Fibroblast of pulmonary artery (primary cell): ENCODE measurements at regions not wholly inside any gene's neighbourhood (a gene's known extent, or its start where the extent isn't known, plus 50 kb on each side); places are given as distances from the start of the nearest gene placed in this dataset.

Experiments
- DNase-seq: peaks from one replicate; pipeline ENCODE4 v3.0.0-alpha.2; 2010; ENCODE audit warnings: low read depth
- H3K4me3 ChIP-seq: replicated peaks from 2 replicates; pipeline ENCODE4 v1.5.1; 2011; ENCODE audit warnings: low read depth, mild to moderate bottlenecking, control low read depth, low read length, moderate library complexity
- TF ChIP-seq, protein P1 (sequence below): IDR thresholded peaks from 2 replicates; pipeline ENCODE4 v1.5.1; 2011; ENCODE audit warnings: mild to moderate bottlenecking, control low read depth, low read length, inconsistent platforms; ENCODE audit errors: missing control alignments

DNA sequence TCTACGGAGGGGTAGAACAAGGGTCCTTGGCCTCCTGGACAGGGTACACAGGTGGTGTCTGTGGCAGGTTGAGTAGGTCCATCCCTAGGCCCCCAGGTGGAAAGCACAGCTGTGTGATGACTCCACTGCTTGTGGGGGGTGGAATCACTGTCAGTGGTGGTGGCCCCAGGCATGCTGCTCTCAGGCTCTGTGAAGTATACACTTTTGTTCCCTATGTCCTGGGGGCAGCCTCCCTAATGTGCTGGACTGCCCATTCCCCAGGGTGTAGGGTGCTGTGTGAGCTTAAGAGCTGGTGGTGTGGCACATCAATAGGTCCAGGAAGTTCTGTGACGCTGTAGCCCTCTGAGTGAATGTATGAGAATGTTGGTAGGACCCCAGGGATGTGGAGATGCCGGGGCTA, 197.2 kb upstream of the SLC10A2 start:
- DNase-seq = no peak
- TF ChIP-seq, protein P1, sequence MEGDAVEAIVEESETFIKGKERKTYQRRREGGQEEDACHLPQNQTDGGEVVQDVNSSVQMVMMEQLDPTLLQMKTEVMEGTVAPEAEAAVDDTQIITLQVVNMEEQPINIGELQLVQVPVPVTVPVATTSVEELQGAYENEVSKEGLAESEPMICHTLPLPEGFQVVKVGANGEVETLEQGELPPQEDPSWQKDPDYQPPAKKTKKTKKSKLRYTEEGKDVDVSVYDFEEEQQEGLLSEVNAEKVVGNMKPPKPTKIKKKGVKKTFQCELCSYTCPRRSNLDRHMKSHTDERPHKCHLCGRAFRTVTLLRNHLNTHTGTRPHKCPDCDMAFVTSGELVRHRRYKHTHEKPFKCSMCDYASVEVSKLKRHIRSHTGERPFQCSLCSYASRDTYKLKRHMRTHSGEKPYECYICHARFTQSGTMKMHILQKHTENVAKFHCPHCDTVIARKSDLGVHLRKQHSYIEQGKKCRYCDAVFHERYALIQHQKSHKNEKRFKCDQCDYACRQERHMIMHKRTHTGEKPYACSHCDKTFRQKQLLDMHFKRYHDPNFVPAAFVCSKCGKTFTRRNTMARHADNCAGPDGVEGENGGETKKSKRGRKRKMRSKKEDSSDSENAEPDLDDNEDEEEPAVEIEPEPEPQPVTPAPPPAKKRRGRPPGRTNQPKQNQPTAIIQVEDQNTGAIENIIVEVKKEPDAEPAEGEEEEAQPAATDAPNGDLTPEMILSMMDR = no peak
- H3K4me3 ChIP-seq = no peak overlapping the region

DNA sequence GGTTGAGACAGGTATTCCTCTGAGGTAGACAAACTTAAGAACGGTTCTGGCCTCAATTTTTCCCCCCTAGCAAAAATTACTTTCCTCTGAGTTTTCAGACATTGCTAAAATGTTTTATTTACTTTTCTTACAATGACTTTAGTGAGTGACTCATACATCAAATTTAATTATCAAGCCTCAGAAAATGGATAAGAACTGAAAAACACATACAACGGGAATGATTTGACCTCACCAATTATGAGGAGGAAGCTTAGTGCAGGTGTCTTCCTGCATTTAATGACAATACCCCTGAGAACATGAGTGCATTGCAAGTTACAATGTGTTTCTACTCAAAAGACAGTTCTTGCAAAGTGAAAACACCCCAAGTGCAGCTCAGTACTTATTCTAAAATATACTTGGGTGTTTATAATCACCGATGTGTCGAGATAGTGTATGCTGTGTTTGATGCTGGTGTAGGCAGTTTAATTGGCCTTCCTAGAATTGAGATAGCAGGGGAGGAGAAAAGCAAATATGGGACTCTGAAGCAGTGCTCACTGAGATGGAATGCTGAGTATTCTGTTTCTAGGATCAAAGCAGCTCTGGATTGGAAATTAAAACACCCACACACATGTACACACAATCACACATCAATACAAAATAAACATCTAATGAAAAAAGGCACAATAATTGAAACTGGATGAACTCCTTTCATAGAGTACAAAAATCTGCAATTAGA, 189.5 kb upstream of the SLC10A2 start:
- DNase-seq = no peak

DNA sequence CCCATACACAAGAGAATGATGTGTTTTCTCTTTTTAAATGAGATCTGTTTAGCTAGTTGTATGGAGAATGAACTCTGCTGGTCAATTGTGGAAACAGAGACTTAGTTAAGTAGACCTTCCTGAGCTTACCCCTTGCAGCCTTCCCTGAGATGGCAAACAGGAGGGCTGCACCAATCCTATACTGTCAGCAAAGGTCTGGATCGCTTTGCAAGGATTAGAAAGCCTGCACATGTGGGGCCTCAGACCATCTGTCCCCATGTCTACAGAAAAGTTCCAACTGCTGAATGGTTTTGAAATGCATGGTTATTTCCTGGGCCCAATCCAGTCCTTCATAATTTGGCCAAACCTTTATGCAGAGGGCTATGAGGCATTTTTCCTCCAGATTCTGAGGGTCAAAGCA, 183.9 kb upstream of the SLC10A2 start:
- DNase-seq = no peak
- no peak overlapping the region for H3K4me3 ChIP-seq
- TF ChIP-seq, protein P1 = no peak

More for the DNA sequence above, 189.5 kb upstream of the SLC10A2 start:
- TF ChIP-seq, protein P1 = no peak
- no peak overlapping the region for H3K4me3 ChIP-seq

DNA sequence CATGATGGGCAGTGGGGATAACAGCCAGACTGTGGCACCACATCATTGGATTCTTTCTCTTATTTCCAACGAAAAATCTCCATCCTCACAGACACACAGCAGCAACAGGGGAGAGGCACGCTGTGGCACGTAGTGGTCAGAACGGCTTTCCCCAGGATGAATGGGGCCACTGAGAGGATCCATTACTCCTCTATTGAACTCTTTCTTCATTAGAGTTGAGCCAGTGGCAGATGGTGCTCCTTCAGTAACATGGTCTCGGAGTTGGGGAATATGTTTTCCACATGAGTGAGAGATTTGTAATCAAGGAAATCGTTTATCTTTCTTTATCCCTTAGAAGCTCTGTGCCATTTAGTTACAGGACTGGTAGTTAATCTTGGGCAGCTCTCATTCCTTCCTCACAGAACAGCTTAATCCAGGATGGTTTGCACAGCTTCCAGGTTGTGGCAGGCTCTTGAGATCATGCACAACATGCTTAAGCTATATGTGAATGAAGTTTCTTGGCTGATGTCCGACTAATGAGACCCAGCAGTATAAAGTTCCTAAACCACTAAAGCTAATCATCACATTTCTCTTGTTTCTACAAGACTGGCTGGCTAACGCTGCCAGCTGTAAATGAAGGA, 180.5 kb upstream of the SLC10A2 start:
- no peak for DNase-seq
- no peak overlapping the region for H3K4me3 ChIP-seq
- TF ChIP-seq, protein P1 = no peak

DNA sequence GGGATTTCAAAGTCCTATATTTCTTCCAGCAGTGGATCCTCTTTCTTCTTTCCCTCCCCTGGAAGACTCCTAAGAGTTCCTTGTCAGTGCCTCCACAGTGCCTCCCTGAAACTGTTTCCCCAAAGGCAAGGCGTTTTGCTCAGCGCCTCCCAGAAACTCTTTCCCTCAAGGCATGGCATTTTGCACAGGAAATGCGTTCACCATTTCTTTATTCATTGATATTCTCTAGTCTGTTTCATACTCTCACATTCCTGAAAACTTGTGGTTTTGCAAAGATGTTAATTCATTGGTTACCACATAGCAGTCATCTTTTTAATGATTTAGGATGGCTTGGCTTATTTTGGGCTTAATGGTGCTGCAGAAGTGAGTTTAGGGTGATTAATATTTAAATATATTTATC, 177.3 kb upstream of the SLC10A2 start:
- no peak overlapping the region for H3K4me3 ChIP-seq
- no peak for DNase-seq
- TF ChIP-seq, protein P1 = no peak

DNA sequence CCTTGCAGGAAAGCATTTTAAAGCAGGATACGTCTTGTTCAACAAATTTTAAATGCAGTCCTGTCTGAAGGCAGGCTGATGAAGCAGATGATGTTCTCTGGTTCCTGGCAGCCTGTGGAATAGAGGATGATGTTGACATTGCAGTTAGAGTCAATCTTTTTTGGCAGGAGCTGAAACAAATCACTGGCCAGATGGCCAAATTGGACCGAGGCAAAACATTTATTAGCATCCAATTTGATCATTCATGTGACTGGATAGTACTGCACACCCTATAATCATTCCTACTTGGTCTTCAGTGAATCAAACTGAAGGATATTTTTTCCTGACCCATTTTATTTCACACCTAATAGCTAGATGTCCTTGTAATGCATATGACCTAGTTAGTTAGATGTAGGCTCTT, 172.2 kb upstream of the SLC10A2 start:
- TF ChIP-seq, protein P1 = no peak
- DNase-seq = no peak

DNA sequence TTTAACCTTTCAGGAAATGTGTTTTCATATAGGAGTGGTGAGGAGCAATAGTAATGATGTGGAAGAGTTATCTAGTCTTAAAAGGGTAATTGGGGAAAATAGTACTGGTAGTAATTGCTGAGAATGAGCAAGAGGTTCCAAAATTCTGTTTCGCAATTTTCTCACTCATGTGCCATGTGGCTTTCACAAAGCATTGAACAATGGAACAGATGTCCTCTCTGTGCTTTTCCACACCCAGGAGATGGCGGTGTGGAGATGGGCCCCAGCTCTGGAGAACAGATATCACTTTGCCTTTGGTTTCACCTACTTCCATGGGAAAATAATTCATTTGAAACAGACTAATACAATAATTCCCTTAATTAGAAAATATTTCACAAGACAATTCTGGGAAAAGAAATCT, 170.0 kb upstream of the SLC10A2 start:
- peak; percentile 36 for DNase-seq
- H3K4me3 ChIP-seq = no peak overlapping the region
- TF ChIP-seq, protein P1 = peak; percentile 33

More for the DNA sequence above, 172.2 kb upstream of the SLC10A2 start:
- no peak overlapping the region for H3K4me3 ChIP-seq
